Hepatocyte (in vitro differentiated cells): ENCODE measurements at regions not wholly inside any gene's neighbourhood (a gene's known extent, or its start where the extent isn't known, plus 50 kb on each side); places are given as distances from the start of the nearest gene placed in this dataset.

ENCODE experiments used
- EZH2 ChIP-seq: fragments of 200-600 bp; sonication (generic); IDR thresholded peaks from 2 replicates; pipeline ENCODE4 v1.6.1; 2016; ENCODE audit warnings: antibody characterized with exemption, mild to moderate bottlenecking, borderline replicate concordance
- TF ChIP-seq, protein P1 (sequence below): fragments of 200-600 bp; sonication (generic); IDR thresholded peaks from 2 replicates; pipeline ENCODE4 v1.5.1; 2016; ENCODE audit warnings: antibody characterized with exemption, mild to moderate bottlenecking; ENCODE audit not compliant: poor library complexity

DNA sequence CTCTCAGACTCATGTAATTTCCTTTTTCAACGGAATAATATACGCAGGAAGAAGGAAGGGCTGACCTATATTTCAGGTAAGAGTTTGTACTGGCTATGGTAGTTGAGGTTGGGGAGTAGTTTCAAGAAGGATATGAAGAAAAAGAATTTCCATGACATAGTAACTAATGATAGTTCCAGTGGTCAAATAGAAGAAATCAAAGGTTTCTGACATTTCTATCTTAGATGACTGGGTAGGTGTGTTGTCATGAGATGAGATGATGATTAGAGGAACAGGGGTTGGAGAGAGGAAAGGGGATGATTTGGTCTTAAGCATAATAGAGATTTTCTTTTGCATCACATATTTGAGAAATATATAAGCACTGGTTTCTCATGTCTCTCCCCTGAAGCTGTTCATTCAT is 166.0 kb downstream of the SPATA31D1 start:
- TF ChIP-seq, protein P1, sequence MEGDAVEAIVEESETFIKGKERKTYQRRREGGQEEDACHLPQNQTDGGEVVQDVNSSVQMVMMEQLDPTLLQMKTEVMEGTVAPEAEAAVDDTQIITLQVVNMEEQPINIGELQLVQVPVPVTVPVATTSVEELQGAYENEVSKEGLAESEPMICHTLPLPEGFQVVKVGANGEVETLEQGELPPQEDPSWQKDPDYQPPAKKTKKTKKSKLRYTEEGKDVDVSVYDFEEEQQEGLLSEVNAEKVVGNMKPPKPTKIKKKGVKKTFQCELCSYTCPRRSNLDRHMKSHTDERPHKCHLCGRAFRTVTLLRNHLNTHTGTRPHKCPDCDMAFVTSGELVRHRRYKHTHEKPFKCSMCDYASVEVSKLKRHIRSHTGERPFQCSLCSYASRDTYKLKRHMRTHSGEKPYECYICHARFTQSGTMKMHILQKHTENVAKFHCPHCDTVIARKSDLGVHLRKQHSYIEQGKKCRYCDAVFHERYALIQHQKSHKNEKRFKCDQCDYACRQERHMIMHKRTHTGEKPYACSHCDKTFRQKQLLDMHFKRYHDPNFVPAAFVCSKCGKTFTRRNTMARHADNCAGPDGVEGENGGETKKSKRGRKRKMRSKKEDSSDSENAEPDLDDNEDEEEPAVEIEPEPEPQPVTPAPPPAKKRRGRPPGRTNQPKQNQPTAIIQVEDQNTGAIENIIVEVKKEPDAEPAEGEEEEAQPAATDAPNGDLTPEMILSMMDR, result no peak
- no peak for TF ChIP-seq EZH2
